Activated naive CD8-positive, alpha-beta T cell treated with anti-CD3 and anti-CD28 coated beads for 36 hours (primary cell): ENCODE measurements at regions not wholly inside any gene's neighbourhood (a gene's known extent, or its start where the extent isn't known, plus 50 kb on each side); places are given as distances from the start of the nearest gene placed in this dataset.

ENCODE experiments used
- DNase-seq: peaks from one replicate; pipeline ENCODE4 v3.0.0; 2021
- H3K27ac Mint-ChIP-seq: one replicate; pipeline ENCODE4 v1.8.0; 2022; ENCODE audit warnings: mild to moderate bottlenecking, moderate library complexity, mixed read lengths
- H3K27me3 Mint-ChIP-seq: one replicate; pipeline ENCODE4 v1.8.0; 2022; ENCODE audit warnings: mild to moderate bottlenecking, mixed read lengths
- H3K36me3 Mint-ChIP-seq: one replicate; pipeline ENCODE4 v1.8.0; 2021; ENCODE audit warnings: mild to moderate bottlenecking, mixed read lengths
- H3K4me1 Mint-ChIP-seq: one replicate; pipeline ENCODE4 v1.8.0; 2021; ENCODE audit warnings: mixed read lengths
- H3K4me3 Mint-ChIP-seq: one replicate; pipeline ENCODE4 v1.8.0; 2022; ENCODE audit warnings: mild to moderate bottlenecking, moderate library complexity, mixed read lengths
- H3K9me3 Mint-ChIP-seq: one replicate; pipeline ENCODE4 v1.8.0; 2022; ENCODE audit warnings: mixed read lengths

- H3K4me1 Mint-ChIP-seq: peaks cover 4% of the 10 kb centered on the region
- no peak overlapping the region for H3K27ac Mint-ChIP-seq
- H3K27me3 Mint-ChIP-seq: peaks cover 5% of the 10 kb centered on the region
- H3K36me3 Mint-ChIP-seq: no peaks in the 10 kb centered on the region
- DNase-seq: no peak
- H3K9me3 Mint-ChIP-seq: peaks cover 1% of the 10 kb centered on the region
- no peak overlapping the region for H3K4me3 Mint-ChIP-seq
Measured at GRCh38 chr6:47141171-47141570, 99.0 kb upstream of the ADGRF1 start.

DNA sequence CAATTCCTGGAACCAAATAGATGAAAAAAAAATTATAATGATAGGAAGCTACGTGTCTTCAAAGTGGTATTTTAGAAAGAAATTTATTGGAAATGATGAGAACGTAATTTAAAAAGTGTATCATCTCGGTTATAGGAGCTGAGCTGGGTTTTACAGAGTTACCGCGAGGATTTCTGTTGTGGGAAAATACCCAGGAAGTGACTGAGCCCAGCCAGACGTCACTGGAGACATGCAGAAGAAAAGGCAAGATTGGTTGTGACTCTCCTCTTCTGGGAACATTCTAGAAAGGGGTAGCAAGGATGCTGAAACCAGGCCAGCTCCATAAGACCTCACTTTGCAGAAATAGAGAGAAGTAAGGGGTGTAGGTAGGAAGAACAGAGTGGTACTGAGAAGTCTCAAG lies 95.9 kb upstream of the ADGRF1 start:
- Mint-ChIP-seq H3K4me1 (peaks cover 6% of the 10 kb centered on the region), H3K9me3 (peaks cover 1% of the 10 kb centered on the region), H3K27me3 (peaks cover 11% of the 10 kb centered on the region), H3K36me3 (no peaks in the 10 kb centered on the region), H3K27ac (no peak overlapping the region), H3K4me3 (no peak overlapping the region)
- no peak for DNase-seq

DNA sequence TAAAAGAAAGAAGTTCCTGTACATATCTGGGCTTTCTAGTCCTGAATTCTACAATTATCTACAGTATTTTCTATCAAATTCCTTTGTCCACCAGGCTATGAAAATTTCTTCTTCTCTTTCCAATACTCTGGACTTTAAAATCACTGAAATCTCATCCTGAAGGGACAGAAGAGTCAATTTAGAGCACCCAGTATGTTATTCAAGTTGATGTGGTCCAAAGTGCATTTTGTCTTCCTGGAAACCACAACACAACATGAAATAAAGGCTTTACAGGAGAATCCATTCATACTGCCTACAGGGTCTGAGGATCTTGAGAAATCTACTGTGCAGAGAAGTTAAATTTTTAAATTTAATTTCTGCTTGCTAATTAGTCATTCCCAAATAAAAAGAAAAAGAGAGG lies 94.9 kb upstream of the ADGRF1 start:
- H3K9me3 Mint-ChIP-seq: peaks cover 1% of the 10 kb centered on the region
- no peak overlapping the region for H3K27ac Mint-ChIP-seq
- no peaks in the 10 kb centered on the region for H3K36me3 Mint-ChIP-seq
- peaks cover 13% of the 10 kb centered on the region for H3K27me3 Mint-ChIP-seq
- no peak overlapping the region for H3K4me3 Mint-ChIP-seq
- H3K4me1 Mint-ChIP-seq: peaks cover 6% of the 10 kb centered on the region
- DNase-seq: no peak

DNA sequence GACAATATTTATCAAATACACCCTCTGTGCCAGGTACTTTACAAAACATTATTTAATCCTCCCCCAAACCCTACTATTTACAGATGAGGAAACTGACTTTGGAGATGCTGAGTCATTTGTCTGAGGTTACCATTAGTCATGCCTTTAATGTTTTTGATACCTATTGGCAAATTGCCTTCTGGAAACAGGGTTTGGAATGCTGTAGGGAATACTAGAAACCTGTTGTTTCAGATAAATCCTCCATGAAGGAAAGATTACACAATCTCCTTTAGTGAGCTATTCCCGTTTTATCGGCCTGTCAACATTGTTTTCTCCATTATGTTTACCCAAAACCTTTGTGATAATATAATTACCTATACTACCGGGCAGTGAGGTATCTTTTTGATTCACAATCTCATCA lies 93.6 kb upstream of the ADGRF1 start:
- H3K27me3 Mint-ChIP-seq: peaks cover 13% of the 10 kb centered on the region
- peaks cover 6% of the 10 kb centered on the region for H3K4me1 Mint-ChIP-seq
- no peak for DNase-seq
- no peak overlapping the region for H3K27ac Mint-ChIP-seq
- peaks cover 1% of the 10 kb centered on the region for H3K9me3 Mint-ChIP-seq
- H3K4me3 Mint-ChIP-seq: no peak overlapping the region
- no peaks in the 10 kb centered on the region for H3K36me3 Mint-ChIP-seq

- peaks cover 6% of the 10 kb centered on the region for H3K4me1 Mint-ChIP-seq
- H3K4me3 Mint-ChIP-seq: no peak overlapping the region
- peaks cover 1% of the 10 kb centered on the region for H3K9me3 Mint-ChIP-seq
Measured at GRCh38 chr6:47134476-47135189, 92.5 kb upstream of the ADGRF1 start.

DNA sequence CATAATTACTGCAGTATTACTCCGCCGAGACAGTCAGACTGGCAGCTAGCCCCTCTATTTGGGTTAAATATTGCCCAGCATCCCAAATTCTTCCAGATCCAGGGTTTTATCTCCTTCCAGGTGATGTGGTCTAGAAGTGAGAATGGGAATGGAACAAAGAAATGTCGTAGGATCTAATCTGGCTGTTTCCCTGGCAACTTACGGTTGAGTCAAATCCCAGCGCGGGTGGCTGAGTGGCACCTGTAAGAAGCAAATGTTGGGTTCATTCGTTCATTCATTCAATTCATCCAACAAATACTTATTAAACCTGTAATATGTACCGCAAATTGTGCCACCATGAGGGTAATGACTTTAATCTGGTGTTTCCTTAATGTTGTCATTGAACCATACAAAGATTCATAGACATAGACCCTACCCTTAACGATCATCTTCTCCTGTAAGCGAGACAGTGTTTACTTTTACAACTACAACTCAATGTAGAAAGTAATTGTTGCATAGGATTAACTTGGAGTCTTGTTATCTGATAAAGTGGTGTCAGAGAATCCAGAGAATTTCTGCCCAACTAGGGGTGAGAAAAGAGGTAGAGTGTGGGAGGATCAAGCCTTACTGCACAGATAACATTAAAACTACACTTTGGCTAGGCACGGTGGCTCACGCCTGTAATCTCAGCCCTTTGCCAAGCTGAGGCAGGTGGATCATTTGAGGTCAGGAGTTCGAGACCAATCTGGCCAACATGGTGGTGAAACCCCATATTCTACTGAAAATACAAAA lies 91.3 kb upstream of the ADGRF1 start:
- no peaks in the 10 kb centered on the region for H3K36me3 Mint-ChIP-seq
- peaks cover 1% of the 10 kb centered on the region for H3K9me3 Mint-ChIP-seq
- no peak overlapping the region for H3K27ac Mint-ChIP-seq

More at GRCh38 chr6:47134476-47135189, 92.5 kb upstream of the ADGRF1 start:
- Mint-ChIP-seq H3K36me3 (no peaks in the 10 kb centered on the region), H3K27me3 (peaks cover 13% of the 10 kb centered on the region), H3K27ac (no peak overlapping the region)
- DNase-seq: no peak

DNA sequence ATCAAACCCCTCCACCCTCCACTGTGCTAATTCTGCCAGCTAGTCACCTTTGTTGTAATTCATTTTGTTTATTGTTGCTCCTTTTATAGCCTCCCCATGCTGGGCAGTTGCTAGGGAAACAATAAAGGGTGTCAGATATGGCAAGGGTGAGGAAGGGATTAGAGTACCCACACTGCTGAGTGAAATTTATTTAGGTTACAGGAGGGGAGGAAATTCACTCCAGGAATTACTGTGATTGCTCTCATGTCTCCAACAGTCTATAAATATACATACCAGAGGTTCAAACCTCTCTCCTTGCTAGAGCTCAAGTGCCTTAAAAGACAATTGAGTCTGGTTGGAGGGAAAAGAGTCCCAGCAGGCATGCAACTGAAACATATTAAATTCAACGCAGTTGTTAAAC lies 90.6 kb upstream of the ADGRF1 start:
- peaks cover 2% of the 10 kb centered on the region for H3K4me1 Mint-ChIP-seq
- no peaks in the 10 kb centered on the region for H3K36me3 Mint-ChIP-seq
- H3K4me3 Mint-ChIP-seq: no peak overlapping the region

More for the DNA sequence above, 91.3 kb upstream of the ADGRF1 start:
- H3K4me3 Mint-ChIP-seq: no peak overlapping the region
- DNase-seq: no peak
- H3K27me3 Mint-ChIP-seq: peaks cover 12% of the 10 kb centered on the region
- peaks cover 6% of the 10 kb centered on the region for H3K4me1 Mint-ChIP-seq

DNA sequence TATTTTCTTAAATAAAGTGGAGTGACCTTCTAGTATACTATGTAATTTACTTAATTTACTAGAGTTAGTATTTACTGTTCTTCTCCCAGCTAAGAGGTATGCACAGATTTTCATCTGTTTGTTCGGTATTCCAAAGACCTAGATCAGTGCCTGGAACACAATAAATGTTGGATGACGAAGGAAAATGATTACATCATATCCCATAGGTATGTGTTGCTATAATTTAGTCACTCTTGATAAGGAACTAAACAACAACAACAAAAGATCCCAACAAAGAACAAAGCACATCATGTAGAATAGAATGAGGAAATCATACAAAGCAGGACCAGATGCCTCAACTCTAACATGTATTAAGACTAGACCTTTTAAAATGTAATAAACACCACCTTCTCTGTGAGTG lies 89.6 kb upstream of the ADGRF1 start:
- no peak overlapping the region for H3K4me3 Mint-ChIP-seq
- no peak for DNase-seq
- no peaks in the 10 kb centered on the region for H3K9me3 Mint-ChIP-seq
- H3K27me3 Mint-ChIP-seq: peaks cover 8% of the 10 kb centered on the region
- no peak overlapping the region for H3K27ac Mint-ChIP-seq
- H3K36me3 Mint-ChIP-seq: no peaks in the 10 kb centered on the region
- H3K4me1 Mint-ChIP-seq: peaks cover 2% of the 10 kb centered on the region

More for the DNA sequence above, 90.6 kb upstream of the ADGRF1 start:
- Mint-ChIP-seq H3K9me3 (no peaks in the 10 kb centered on the region), H3K27me3 (peaks cover 8% of the 10 kb centered on the region), H3K27ac (no peak overlapping the region)
- no peak for DNase-seq

- Mint-ChIP-seq H3K36me3 (no peaks in the 10 kb centered on the region), H3K4me1 (peaks cover 2% of the 10 kb centered on the region), H3K9me3 (no peaks in the 10 kb centered on the region), H3K27me3 (peaks cover 8% of the 10 kb centered on the region), H3K4me3 (no peak overlapping the region), H3K27ac (no peak overlapping the region)
- no peak for DNase-seq
Measured at GRCh38 chr6:47130086-47130485, 88.0 kb upstream of the ADGRF1 start.

DNA sequence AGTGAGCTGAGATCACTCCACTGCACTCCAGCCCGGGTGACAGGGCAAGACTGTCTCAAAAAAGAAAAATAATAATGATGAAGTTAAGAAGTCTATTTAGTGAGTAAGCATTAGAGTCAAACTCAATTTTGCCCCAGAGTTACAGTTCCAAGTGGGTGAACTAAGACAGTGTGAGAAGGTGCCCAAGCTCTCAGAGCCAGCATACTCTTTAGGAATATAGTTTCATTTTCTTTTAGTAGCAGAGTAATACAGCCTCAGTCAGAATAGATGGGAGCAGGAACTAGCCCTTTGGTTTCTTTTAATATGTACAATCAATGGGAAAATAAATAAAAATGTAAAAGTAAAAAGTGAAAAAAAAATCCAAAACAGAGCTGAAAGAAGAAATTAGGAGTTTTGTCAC lies 87.0 kb upstream of the ADGRF1 start:
- DNase-seq: no peak
- H3K27me3 Mint-ChIP-seq: peaks cover 8% of the 10 kb centered on the region
- no peak overlapping the region for H3K27ac Mint-ChIP-seq
- no peaks in the 10 kb centered on the region for H3K4me1 Mint-ChIP-seq
- H3K4me3 Mint-ChIP-seq: no peak overlapping the region
- H3K9me3 Mint-ChIP-seq: no peaks in the 10 kb centered on the region
- no peaks in the 10 kb centered on the region for H3K36me3 Mint-ChIP-seq

DNA sequence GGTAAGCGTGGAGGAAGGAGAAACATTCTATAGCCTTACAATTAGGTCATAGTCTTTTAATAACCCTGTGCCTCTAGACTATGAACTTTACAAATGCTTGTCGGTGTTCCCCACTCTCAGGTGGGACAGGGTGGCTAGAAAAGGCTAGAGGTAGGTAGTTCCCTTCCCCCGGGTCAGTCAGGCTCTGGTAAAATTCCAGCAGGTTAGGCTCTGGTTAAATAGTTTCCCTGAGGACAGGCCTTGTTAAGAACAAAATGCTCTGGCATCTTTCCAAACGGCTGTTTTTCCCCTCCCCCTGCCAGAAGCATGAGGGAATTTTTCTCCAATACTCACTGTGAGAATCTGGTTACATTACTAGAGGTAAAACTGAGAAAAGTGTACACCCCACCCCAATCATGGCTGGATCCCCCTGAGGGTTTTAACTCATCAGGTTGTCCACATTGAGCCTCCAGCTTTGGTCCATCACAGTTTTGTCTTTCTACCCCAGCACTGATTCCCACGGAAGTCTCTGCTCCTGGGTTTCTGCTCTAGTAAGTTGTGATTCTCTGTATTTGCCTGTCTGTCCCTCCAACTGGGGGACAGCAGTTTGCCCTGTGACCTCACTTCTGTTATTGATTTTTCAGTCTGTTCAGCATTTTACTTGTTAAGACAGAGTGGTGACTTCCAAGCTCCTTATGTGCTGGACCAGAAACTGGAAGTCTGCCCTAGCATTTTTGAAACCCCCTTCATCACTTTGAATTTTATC lies 84.7 kb upstream of the ADGRF1 start:
- no peaks in the 10 kb centered on the region for H3K4me1 Mint-ChIP-seq
- no peak overlapping the region for H3K27ac Mint-ChIP-seq
- no peaks in the 10 kb centered on the region for H3K36me3 Mint-ChIP-seq
- no peaks in the 10 kb centered on the region for H3K9me3 Mint-ChIP-seq
- no peak for DNase-seq
- no peak overlapping the region for H3K4me3 Mint-ChIP-seq
- no peaks in the 10 kb centered on the region for H3K27me3 Mint-ChIP-seq

DNA sequence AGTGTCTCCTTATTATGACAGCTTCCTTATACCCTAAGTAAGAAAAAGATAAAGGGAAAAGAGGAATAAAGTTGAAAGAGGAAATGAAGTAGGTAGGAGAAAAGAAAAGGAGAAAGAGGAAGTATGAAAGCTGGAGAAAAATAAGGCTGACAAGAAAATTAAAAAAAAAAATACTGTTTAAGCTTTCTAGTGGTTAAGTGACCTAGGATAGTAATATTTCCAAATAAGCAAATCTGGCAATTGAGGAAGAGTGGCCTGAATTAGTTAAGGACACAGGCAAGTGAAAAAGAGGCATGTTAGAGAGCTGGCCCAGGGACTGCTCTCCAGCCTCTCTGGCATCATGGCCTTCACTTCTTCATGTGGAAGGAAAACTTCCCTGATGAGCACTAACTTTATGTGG lies 76.5 kb upstream of the ADGRF1 start:
- Mint-ChIP-seq H3K4me3 (no peak overlapping the region), H3K4me1 (no peaks in the 10 kb centered on the region), H3K27ac (no peak overlapping the region), H3K27me3 (no peaks in the 10 kb centered on the region), H3K36me3 (no peaks in the 10 kb centered on the region), H3K9me3 (no peaks in the 10 kb centered on the region)
- no peak for DNase-seq

DNA sequence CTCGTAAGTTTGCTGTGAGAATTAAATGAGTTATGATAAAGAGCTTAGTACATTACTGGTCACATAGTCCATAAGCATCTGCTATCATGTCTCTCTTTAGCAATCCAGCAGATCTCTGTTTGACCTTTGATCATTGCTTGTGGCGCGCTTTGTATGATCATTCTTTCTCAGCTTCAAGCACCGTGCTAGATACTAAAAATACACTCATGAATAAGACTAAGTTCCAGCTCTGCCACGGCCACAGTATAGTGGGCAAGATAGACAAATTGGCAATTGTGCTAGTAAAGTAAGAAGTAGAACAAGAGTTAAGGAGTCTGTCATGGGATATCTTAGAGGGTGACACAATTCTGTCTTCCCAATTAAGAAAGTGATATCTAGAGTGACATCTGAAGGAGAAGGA lies 75.2 kb upstream of the ADGRF1 start:
- Mint-ChIP-seq H3K4me1 (no peaks in the 10 kb centered on the region), H3K27me3 (no peaks in the 10 kb centered on the region), H3K9me3 (no peaks in the 10 kb centered on the region), H3K36me3 (no peaks in the 10 kb centered on the region), H3K4me3 (no peak overlapping the region), H3K27ac (no peak overlapping the region)
- DNase-seq: no peak

GRCh38 chr6:47116606-47117005 lies 74.5 kb upstream of the ADGRF1 start:
- H3K4me3 Mint-ChIP-seq: no peak overlapping the region

GRCh38 chr6:47116086-47116485 lies 74.0 kb upstream of the ADGRF1 start:
- Mint-ChIP-seq H3K4me1 (no peaks in the 10 kb centered on the region), H3K4me3 (no peak overlapping the region), H3K27ac (no peak overlapping the region), H3K27me3 (no peaks in the 10 kb centered on the region), H3K36me3 (no peaks in the 10 kb centered on the region), H3K9me3 (no peaks in the 10 kb centered on the region)
- DNase-seq: no peak

More at GRCh38 chr6:47116606-47117005, 74.5 kb upstream of the ADGRF1 start:
- H3K9me3 Mint-ChIP-seq: no peaks in the 10 kb centered on the region
- no peaks in the 10 kb centered on the region for H3K36me3 Mint-ChIP-seq
- H3K27me3 Mint-ChIP-seq: no peaks in the 10 kb centered on the region
- H3K27ac Mint-ChIP-seq: no peak overlapping the region
- DNase-seq: no peak
- no peaks in the 10 kb centered on the region for H3K4me1 Mint-ChIP-seq
